Left forelimb (tissue), 1 donor: ENCODE measurements at regions not wholly inside any gene's neighbourhood (a gene's known extent, or its start where the extent isn't known, plus 50 kb on each side); places are given as distances from the start of the nearest gene placed in this dataset.

Experiments
- DNase-seq: peaks from one replicate; pipeline ENCODE4 v3.0.0-alpha.2; 2018; ENCODE audit warnings: low spot score

DNA sequence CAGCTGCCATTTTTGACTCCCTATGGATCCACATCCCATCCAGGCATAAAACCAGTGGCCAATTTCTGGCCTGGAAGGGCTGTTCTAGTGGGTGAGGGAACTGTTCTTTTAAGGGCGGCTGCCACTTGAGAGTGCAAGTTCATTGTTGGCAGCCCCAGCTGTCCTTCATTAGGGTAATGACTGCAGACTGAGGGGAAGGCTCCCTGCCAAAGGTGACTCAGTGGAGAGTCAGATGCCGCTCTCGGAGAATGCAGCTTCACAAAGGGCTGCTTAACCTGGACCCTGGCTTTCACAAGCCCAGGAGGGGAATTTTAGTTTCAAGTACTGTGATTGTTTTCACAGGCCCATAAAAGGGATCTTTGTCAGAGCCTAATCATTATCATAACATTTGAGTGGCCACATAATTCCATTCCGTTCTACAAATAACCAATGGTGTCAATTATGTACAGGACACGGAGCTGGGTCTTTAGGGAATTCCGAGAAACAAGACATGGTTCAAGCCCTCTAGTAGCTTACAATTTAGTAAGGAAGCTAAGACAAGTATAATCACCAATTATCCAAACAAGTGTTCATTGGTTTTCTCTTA is 235.7 kb downstream of the CDCA7 start:
- no peak for DNase-seq

DNA sequence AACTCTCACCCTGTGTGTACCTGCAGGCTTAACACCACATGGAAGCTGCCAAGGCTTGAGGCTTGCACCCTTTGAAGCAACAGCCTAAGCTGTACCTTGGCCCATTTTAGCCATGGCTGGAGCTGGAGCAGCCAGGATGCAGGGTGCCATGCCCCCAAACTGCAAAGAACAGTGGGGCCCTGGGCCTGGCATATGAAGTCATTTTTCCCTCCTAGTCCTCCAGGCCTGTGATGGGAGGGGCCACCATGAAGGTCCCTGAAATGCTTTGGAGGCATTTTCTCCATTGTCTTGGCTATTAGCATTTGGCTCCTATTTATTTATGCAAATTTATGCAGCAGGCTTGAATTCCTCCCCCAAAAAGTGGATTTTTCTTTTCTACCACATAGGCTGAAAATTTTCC is 238.4 kb downstream of the CDCA7 start:
- no peak for DNase-seq

DNA sequence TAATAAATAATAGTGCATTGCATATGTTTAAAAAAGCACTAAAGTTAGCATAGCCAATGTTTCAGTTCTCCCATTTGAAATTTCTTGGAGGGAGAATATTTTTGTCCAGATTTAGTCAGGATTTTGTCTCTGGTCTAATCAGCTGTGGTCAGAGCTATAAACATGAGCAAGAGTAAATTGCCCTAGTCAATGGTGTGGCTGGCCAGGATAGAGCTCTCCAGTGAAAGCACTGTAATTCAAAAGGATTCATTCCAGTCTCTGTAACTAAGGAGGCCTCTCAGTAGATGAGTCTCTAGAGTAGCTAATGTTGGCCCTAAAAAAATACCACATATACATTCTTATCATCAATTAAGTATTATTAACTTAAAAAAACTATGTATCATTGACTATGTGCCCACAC is 241.6 kb downstream of the CDCA7 start:
- no peak for DNase-seq

DNA sequence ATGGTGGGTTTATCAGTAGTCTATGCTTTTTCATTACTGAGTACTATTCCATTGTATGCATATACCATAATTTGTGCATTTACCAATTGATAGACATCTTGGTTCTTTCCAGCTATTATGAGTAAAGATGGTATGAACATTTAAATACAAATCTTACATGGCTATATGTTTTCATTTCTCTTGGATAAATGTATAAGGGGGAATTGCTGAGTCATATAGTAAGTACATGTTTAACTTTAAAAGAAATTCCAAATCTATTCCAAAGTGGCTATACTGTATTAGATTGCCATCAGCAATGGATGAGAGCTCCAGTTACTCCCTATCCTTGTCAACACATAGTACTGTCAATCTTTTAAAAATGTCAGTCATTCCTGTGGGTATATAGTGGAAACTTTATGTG is 243.9 kb downstream of the CDCA7 start:
- DNase-seq, result no peak

DNA sequence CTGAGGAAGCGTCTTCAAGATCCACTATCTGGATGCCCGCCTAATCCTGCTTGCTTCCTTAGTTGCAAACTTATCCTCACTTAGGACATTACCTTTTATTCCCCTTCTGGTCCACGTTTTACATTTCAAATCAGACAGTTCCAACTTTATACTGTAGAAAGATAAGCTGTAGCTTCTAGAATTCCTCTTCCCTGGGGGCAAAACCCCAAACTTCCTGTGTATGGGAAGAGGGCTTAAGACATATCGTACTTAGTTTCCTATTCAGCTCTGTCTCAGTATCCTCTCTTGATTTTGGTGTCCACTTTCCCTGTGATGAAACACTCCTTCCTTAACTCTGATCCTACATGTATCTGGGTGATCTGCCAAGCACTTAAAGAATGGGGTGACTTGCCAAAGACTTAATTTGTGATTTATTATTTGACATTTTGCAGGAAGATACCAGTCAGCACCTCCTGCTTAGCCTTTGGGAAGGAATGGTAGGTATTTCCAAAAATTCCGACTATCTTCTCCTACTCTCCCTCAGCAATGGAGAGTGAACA is 245.2 kb downstream of the CDCA7 start:
- no peak for DNase-seq

DNA sequence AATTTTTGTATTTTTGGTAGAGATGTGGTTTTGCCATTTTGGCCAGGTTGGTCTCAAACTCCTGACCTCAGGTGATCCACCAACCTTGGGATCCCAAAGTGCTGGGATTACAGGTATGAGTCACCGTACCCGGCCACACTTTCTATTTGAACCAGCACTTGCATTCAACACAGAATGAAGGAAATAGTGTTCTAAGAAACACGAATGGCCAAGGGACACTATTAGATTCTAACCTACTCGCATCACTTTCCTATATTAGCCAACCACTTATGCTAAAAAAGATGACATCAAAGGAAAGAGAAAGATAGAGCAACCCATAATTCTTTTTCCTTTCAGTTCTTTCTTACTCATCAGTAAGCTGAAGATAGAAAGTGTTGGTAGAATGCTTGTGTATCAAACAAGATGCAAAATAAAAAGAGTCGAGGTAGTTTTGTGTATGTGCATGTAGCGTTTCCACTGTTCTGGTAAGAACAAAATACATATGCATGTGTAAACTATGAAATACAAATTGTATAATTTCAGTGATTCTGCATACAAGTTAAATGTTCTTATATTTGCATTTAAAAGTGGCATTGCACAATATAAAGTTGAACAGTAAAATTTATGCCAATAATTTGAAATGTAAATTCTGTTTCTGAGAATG is 247.6 kb downstream of the CDCA7 start:
- DNase-seq, result no peak

DNA sequence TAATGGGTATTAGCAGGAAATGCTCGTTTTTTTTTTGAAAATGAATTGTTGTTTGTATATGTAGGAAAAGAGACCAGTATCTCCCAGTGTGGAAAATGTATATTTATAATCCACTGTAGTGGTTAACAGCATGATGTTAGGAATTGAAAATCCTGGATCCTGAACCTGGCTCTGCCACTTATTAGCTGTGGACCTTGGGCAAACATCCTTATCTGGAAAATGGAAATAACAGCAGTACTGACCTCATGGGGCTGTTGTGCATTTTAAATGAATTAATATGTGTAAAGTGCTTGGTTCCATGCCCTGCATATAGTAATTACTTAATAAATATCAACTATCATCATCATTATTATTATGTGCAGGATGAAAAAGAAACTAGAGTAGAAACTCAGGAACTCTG is 251.3 kb downstream of the CDCA7 start:
- no peak for DNase-seq

DNA sequence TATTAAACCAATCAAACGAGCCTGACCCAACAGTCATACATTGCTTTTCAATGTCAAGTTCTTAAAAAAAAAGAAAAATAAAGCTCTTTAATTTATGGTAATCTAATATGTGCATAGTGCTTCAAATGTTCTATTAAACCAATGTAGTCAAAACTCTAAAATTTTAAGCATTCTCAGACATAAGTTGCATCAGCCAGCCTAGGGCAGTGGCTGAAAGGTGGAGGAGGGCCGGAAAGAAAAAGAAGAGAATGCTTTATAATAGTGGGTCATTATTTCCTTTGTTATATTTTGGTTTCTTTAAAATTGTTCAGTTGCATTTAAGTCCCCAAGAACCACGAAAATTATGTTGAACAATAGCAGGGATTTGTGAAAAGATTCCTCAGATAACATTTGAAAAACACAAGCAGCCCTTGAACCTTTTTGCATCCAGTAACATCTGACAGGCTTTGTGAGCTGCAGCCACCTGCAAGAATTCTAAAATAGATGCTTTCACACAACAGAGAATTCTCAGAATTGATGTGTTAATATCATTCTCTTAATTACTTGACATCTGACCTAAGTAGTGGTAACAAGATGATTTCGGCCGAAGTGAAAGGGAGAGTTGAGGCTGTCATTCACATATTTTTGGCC is 252.1 kb downstream of the CDCA7 start:
- no peak for DNase-seq

DNA sequence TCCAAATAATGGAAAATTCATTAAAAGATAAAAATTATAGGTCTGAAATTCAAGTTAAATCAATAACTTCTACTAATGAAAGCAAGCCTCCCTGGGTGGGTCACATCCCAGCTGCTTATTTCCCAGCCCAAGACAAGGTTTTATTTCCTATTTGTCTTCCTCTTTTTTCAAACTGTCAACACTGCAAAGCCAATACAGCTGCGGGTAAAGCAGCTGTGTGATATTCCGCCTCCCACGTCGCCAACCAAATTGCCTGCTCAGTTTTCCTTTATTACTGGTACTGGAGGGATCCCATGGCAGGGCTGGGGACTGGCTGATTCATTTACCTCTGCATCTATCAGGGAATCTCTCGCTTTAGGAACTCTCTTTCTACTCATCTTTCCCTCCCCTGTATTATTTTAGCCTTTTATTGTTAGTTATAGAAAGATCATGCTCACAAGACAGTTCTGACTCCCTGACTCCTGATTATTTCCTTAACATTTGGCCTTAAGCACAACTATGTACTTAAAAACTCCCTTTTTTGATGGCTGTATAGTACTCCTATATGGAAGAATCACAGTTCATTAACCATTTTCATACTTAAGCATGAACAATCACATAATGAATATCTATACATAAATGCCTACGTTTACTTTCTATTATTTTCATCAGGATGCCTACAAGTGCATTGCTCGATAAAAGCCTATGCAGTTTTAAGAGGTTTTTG is 253.1 kb downstream of the CDCA7 start:
- DNase-seq, result no peak

DNA sequence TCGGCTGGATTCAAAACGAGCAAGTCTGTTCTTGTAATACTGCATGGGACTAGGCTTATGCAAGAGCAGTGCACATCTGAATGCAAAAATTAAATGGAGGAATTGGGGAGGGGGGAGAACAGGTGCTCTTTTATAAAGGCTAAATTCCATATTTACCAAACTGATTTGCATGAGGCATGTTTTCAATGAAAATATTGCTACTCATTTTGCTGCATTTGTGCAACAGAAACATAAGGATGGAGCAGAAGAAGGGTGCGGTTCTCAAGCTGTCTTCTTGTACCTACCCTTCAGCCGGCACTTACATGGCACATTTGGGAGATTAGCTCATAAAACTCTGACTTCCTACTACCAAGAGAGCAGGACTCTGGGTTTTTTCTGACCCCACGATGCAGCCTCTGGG is 256.4 kb downstream of the CDCA7 start:
- DNase-seq, result no peak

DNA sequence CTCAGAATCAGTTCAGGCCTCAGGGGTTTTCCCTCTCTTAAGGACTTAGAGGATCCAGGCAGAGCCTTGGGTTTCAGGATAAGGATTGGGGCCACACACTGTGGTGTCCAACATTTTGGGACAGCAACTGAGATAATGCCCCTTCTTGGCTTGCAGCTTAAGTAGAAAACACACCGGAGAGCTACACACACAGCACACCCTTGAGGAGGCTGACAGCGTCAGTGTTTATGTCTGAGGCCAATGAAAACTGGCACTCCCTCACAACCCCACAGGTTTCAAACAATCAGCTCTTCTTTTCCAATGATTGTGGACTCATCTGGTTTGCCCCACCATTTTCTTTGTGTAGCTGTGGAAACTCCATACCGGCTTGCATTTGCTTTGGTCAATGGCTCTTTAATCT is 257.7 kb downstream of the CDCA7 start:
- DNase-seq, result no peak

DNA sequence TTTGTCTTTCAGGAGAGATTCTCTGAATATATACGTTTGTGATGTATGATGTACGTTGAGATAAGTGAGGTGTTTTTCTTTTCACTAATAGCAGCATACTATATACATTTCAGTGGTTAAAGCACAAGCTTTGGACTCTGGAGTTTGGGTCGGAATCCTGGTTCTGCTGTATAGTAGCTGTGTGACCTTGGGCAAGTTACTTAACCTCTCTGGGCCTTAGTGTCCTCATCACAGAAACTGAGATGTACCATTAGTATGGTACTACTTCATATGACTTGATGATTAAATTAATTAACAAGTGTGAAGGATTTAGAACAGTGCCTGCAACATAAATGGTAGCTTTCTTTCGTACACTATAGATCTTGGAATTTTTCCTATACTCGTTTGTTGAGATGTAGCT is 258.7 kb downstream of the CDCA7 start:
- DNase-seq, result no peak

DNA sequence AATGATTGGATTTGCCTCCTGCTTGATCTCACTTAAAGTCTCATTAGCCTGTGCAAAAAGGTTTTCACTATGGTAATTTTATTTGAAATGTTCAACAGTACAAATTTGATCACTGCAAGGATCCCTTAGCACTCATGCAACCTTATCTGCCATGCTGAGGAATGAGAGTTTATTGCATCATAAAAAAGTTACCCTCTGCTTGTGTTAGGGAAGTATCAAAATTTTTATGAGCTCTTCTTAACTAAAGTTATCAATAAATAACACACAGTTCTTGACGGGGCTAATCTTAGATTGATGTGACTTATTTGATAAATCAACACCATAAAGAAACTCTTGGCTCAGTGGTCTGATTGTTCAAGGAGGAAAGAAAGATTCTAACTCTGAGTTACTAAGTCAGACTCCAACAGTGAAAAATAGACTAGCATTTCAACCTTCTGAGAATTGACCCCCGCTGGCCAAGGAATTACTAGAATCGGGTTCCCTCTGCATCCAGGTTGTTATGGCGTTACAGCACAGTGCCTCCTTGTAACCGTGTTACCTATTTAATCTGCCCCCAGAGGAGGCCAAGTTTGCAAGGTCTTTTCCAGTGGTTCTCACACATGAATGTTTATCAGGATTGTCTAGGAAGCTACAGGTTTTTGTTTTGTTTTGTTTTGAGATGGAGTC is 259.7 kb downstream of the CDCA7 start:
- no peak for DNase-seq

DNA sequence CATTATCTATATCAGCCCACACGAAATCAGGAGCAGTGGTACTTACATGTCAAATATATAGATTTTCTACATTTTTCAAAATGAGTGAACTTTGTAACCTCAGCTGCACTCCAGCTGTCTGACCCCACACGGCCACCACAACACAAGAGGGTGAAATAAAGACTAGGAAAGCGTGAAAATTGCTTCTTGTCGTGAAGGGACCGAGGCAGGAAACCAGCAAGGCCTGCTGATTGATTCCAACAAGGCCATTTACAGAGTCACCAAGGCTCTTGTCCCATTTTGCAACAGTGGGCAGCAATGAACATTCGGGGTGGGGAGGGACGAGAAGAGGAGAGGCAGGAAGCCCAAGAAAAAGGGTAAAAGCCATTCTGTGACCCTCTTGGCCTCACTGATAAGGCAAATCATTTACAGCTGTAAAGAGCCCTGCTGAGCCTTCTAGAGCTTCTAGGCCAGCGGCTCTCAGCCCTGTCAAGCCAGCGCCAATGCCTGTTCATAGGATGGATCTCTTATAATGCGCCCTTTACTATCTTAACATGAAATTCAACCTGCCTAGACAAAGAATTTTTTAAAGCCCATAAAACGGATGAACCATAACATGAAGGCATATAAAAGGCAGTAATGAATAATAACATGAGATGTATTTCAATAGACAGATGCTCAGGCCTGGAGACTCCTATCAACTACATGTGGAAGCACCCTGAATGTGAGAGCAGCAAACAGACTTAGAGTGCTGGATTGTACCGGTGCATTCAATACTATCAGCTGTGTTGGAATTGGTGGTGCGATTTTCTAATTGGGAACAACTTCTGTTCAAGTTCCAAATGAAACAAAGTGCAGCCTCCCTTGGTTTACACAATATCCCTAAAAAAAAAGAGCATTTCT is 269.0 kb downstream of the CDCA7 start:
- no peak for DNase-seq

DNA sequence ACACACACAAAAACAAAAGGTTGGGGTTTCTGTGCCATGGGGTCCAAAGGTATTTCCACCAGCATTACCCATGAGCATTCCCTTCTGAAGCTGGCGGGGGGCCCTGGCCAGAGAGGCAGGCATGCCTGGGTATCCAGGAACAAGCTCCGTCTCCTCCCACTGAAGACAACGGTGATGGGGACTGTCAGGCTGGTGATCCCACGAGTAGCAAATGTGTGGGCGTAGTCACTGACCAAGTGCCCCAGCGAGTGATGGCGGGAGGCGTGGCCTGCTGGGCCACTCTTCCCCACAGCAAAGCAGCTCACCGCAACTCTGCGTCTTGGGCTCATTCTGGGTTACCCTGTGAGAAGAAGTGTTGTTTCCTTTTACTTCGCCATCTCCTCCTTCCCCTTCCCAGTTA is 270.6 kb downstream of the CDCA7 start:
- no peak for DNase-seq

DNA sequence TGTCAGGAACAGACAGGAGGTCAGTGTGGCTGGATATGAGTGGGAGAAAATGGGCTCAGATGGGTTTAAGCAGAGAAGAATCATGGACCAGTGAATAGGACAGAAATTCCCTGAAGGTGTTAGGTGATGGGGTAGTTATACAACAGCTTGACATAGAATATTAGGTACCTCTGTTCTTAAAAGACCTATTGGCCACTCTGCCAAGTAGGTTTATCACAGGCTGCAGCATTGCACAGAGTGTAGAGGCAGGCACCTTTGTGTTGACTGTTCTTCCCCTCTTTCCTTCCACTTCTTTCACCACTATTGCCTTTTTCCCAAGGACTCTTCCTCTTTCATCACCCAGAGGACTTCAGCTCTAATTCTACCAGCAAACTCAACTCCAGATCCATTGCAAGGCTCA is 274.4 kb downstream of the CDCA7 start:
- no peak for DNase-seq

DNA sequence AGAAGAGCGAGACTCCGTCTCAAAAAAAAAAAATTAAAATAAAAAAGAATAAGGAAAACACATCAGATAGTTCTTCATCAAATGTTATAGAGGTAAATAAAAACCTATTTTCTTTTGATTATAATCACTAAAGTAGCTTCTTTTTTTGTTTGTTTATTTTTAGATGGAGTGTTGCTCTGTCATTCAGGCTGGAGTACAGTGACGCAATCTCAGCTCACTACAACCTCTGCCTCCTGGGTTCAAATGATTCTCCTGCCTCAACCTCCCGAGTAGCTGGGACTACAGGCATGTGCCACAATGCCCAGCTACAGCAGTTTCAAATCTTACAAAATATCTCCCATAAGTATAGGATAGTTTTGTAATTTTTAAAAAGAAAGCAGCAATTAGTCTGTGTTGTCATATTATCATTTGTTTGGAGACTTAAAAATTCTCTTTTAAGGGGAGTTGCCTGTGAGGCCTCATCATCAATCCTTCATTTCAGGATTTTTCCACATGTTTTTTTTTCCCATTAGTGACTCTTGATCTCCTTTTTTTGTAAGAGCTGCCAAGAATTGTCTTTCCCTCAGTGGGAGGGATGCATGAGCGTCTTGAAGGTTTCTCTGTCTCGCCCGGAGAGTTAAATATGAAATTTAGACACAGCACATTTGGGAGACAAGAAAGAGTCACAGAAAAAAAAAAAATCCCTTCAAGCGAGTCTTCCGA is 275.9 kb downstream of the CDCA7 start:
- no peak for DNase-seq

DNA sequence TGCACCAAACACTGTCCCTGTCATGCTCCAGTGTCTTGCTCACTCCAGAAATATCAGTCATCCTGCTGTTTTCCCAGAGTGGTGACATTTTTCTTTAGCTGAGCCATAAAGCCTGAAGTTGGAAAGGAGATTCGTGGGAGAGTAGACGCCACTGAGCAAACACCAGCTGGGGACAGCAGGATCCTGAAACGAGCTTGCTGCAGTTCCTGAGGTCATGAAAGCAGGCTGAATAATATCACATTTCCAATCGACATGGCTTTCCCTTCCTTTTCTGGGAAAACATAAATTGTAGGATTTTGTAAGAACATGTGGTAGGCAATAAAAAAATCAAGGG is 276.4 kb downstream of the CDCA7 start:
- DNase-seq, result no peak

DNA sequence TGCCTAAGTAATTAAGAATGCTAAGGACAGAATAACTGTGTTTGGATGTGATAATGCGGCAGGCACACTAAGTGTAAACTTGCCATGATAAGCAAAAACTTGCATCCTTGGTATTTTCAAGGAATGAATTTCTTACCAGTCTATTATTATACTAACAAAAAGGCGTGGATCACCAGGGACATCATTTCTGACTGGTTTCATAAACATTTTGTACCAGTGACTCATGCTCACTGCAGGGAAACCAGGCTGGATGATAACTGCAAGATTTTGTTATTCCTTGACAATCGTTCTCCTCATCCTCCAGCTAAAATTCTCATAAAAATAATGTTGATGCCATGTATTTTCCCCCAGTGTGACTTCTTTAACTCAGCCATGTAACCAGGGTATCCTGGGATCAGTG is 289.5 kb downstream of the CDCA7 start:
- DNase-seq, result no peak

DNA sequence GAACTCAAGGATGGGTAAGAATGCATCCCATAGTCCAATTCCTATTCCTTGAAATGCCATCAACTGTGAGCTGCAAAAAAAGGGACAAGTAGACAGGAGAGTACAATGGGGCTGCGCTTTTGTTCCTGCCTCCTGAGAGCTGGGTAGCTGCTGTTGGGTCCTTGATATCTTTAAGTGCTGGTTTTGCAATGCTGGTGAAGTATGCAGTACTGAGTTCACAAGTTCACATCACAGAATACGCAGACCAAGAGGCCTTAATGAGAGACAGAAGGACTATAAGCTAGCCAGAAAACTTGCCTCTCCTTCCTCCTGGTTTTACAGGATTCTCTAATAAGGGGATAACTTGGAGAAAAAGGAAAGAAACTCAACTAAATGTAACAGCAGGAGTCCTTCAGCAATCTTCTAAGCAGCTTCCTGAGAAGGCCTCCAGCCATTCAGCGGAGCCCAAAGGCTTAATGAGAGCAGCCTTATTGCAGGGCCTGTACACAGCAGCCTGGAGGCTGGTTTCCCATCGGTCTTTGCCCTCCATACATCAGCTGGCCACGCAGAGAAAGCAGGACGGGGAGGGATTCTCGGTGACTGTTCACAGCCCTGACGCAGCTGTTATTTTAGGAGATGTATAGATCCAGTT is 293.1 kb downstream of the CDCA7 start:
- DNase-seq, result no peak
